CD4-positive, alpha-beta T cell treated with Interleukin-2 at 100 ng/mL for 4 hours (primary cell): ENCODE measurements at regions not wholly inside any gene's neighbourhood (a gene's known extent, or its start where the extent isn't known, plus 50 kb on each side); places are given as distances from the start of the nearest gene placed in this dataset.

ENCODE experiments used
- DNase-seq: peaks from one replicate; pipeline ENCODE4 v3.0.0-alpha.2; 2020; ENCODE audit warnings: low spot score

- no peak for DNase-seq
These were observed 294.1 kb upstream of the KAZN start for GRCh38 chr1:14304381-14304865.

GRCh38 chr1:14308460-14308859 lies 290.0 kb upstream of the KAZN start:
- no peak for DNase-seq

GRCh38 chr1:14309984-14310383 lies 288.5 kb upstream of the KAZN start:
- no peak for DNase-seq

GRCh38 chr1:14310476-14310875 lies 288.0 kb upstream of the KAZN start:
- DNase-seq, result no peak

GRCh38 chr1:14313731-14314431 lies 284.6 kb upstream of the KAZN start:
- no peak for DNase-seq

- no peak for DNase-seq
These were observed 279.7 kb upstream of the KAZN start for GRCh38 chr1:14318830-14319229.

GRCh38 chr1:14320518-14320917 lies 278.0 kb upstream of the KAZN start:
- no peak for DNase-seq

GRCh38 chr1:14320986-14321385 lies 277.5 kb upstream of the KAZN start:
- no peak for DNase-seq

GRCh38 chr1:14321422-14321821 lies 277.1 kb upstream of the KAZN start:
- DNase-seq, result no peak

GRCh38 chr1:14323568-14324247 lies 274.8 kb upstream of the KAZN start:
- no peak for DNase-seq

GRCh38 chr1:14324248-14324630 lies 274.2 kb upstream of the KAZN start:
- DNase-seq, result no peak

GRCh38 chr1:14326857-14327256 lies 271.6 kb upstream of the KAZN start:
- no peak for DNase-seq

- DNase-seq, result no peak
These were observed 269.8 kb upstream of the KAZN start for GRCh38 chr1:14328685-14329084.

GRCh38 chr1:14332158-14332557 lies 266.3 kb upstream of the KAZN start:
- DNase-seq, result no peak

GRCh38 chr1:14334336-14335176 lies 263.9 kb upstream of the KAZN start:
- DNase-seq, result no peak

GRCh38 chr1:14338509-14338908 lies 260.0 kb upstream of the KAZN start:
- DNase-seq, result no peak

GRCh38 chr1:14339288-14339687 lies 259.2 kb upstream of the KAZN start:
- no peak for DNase-seq

GRCh38 chr1:14340002-14340785 lies 258.3 kb upstream of the KAZN start:
- DNase-seq, result no peak

GRCh38 chr1:14341147-14341546 lies 257.3 kb upstream of the KAZN start:
- DNase-seq, result no peak

- DNase-seq, result no peak
These were observed 252.4 kb upstream of the KAZN start for GRCh38 chr1:14345946-14346550.

GRCh38 chr1:14347186-14347585 lies 251.3 kb upstream of the KAZN start:
- no peak for DNase-seq

GRCh38 chr1:14347776-14348175 lies 250.7 kb upstream of the KAZN start:
- no peak for DNase-seq
